H1 (cell line): ENCODE measurements at regions not wholly inside any gene's neighbourhood (a gene's known extent, or its start where the extent isn't known, plus 50 kb on each side); places are given as distances from the start of the nearest gene placed in this dataset.

Source experiments
- EZH2 ChIP-seq: fragments of 200-600 bp; sonication (generic); IDR thresholded peaks from 2 replicates; pipeline ENCODE4 v1.7.1; 2012; ENCODE audit warnings: low read depth, mild to moderate bottlenecking, moderate library complexity, low read length, inconsistent platforms; ENCODE audit not compliant: severe bottlenecking
- TF ChIP-seq, protein P1 (sequence below): IDR thresholded peaks from 2 replicates; pipeline ENCODE4 v1.6.1; 2011; ENCODE audit warnings: low read length, improper control_type of control experiment

DNA sequence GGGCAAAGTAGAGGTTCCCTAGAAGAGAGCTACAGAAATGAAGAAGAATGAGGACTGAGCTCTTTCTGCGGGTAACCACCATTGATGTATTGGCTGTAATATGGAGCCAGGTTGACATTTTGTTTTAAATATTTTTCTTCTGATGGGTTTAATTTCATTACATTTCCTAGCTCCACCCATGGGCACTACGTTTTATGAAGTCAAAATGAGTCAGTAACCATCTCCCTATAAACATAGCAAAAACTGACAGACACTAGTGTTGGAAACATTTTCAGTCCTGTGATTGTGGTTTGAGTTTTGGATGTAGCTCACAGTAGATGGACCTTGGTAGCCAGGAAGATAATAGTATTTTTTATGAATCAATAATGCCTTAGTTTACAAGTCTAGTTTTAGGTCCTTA lies 470.4 kb upstream of the B3GALT2 start:
- no peak for TF ChIP-seq EZH2
- TF ChIP-seq, protein P1, sequence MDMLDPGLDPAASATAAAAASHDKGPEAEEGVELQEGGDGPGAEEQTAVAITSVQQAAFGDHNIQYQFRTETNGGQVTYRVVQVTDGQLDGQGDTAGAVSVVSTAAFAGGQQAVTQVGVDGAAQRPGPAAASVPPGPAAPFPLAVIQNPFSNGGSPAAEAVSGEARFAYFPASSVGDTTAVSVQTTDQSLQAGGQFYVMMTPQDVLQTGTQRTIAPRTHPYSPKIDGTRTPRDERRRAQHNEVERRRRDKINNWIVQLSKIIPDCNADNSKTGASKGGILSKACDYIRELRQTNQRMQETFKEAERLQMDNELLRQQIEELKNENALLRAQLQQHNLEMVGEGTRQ, result no peak
